T47D (cell line): ENCODE measurements at regions not wholly inside any gene's neighbourhood (a gene's known extent, or its start where the extent isn't known, plus 50 kb on each side); places are given as distances from the start of the nearest gene placed in this dataset.

Source experiments
- DNase-seq, 2 experiments: peaks; one replicate each; pipeline versions ENCODE4 v3.0.0 to v3.0.0-alpha.2; 2011 to 2012; ENCODE audit warnings: low read depth in 1 of 2, low spot score in 1 of 2
- JUND ChIP-seq: IDR thresholded peaks from 2 replicates; pipeline ENCODE4 v1.6.1; 2012; ENCODE audit warnings: low read depth
- in situ Hi-C: cut with HindIII; loops from 2 replicates; pipeline ENCODE4 v1.10.0; 2016; ENCODE audit warnings: low sequenced_read_pairs, low pct_unique_long_range_greater_than_20kb

GRCh38 chr2:206845877-206846276, 80.5 kb downstream of the FASTKD2 start:
- in situ Hi-C loops = no loop called here
- no peak for TF ChIP-seq JUND
- no peak for DNase-seq

- no peak for TF ChIP-seq JUND
- in situ Hi-C loops = no loop called here
- DNase-seq = no peak
These were observed 80.9 kb downstream of the FASTKD2 start for GRCh38 chr2:206846331-206846730.

GRCh38 chr2:206846981-206847834, 81.8 kb downstream of the FASTKD2 start:
- in situ Hi-C loops = no loop called here
- no peak for TF ChIP-seq JUND
- no peak for DNase-seq

- DNase-seq = no peak
- TF ChIP-seq JUND = no peak
- in situ Hi-C loops = no loop called here
These were observed 85.0 kb downstream of the FASTKD2 start for GRCh38 chr2:206850369-206850768.

GRCh38 chr2:206851521-206851920, 86.1 kb downstream of the FASTKD2 start:
- no peak for TF ChIP-seq JUND
- in situ Hi-C loops = no loop called here
- no peak for DNase-seq

- TF ChIP-seq JUND = no peak
- in situ Hi-C loops = no loop called here
- no peak for DNase-seq
These were observed 85.4 kb upstream of the CPO start for GRCh38 chr2:206853915-206854314.

- no peak for TF ChIP-seq JUND
- in situ Hi-C loops = no loop called here
- no peak for DNase-seq
These were observed 83.5 kb upstream of the CPO start for GRCh38 chr2:206855585-206856433.

GRCh38 chr2:206856513-206856912, 82.8 kb upstream of the CPO start:
- TF ChIP-seq JUND = no peak
- in situ Hi-C loops = no loop called here
- DNase-seq = no peak

- DNase-seq = no peak
- in situ Hi-C loops = no loop called here
- TF ChIP-seq JUND = no peak
These were observed 80.5 kb upstream of the CPO start for GRCh38 chr2:206858687-206859329.

- in situ Hi-C loops = no loop called here
- no peak for TF ChIP-seq JUND
- no peak for DNase-seq
These were observed 80.0 kb upstream of the CPO start for GRCh38 chr2:206859330-206859739.

- in situ Hi-C loops = no loop called here
- TF ChIP-seq JUND = no peak
- no peak for DNase-seq
These were observed 76.1 kb upstream of the CPO start for GRCh38 chr2:206863196-206863595.

- DNase-seq = no peak
- in situ Hi-C loops = no loop called here
These were observed 75.6 kb upstream of the CPO start for GRCh38 chr2:206863716-206864115.

GRCh38 chr2:206867006-206867405, 72.3 kb upstream of the CPO start:
- in situ Hi-C loops = no loop called here
- DNase-seq = no peak
- TF ChIP-seq JUND = no peak

More at GRCh38 chr2:206863716-206864115, 75.6 kb upstream of the CPO start:
- TF ChIP-seq JUND = no peak
